ENCODE measurements at regions not wholly inside any gene's neighbourhood (a gene's known extent, or its start where the extent isn't known, plus 50 kb on each side); places are given as distances from the start of the nearest gene placed in this dataset.

DNA sequence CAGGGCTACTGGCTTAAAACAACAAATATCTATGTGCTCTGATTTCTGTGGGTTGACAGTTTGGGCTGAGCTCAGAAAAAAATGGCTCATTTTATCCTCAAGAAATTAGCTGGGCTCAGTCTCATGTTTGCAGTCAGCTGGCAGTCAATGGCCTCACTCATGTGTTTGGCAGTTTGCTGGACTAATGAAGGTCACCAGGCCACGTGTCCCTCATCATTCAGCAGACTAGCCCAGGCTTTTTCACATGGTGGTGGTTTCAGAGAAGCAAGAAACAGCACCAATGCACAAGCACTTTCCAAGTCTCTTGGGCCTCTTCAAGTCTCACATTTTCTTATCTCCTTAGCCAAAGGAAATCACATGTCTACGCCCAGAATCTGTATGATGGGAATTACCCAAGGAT is 478.3 kb upstream of the PPP2R3A start:
- TF ChIP-seq EP300 (IDR thresholded peaks at IDR 0.05) = no peak
- TF ChIP-seq, protein P1, sequence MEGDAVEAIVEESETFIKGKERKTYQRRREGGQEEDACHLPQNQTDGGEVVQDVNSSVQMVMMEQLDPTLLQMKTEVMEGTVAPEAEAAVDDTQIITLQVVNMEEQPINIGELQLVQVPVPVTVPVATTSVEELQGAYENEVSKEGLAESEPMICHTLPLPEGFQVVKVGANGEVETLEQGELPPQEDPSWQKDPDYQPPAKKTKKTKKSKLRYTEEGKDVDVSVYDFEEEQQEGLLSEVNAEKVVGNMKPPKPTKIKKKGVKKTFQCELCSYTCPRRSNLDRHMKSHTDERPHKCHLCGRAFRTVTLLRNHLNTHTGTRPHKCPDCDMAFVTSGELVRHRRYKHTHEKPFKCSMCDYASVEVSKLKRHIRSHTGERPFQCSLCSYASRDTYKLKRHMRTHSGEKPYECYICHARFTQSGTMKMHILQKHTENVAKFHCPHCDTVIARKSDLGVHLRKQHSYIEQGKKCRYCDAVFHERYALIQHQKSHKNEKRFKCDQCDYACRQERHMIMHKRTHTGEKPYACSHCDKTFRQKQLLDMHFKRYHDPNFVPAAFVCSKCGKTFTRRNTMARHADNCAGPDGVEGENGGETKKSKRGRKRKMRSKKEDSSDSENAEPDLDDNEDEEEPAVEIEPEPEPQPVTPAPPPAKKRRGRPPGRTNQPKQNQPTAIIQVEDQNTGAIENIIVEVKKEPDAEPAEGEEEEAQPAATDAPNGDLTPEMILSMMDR (IDR thresholded peaks at IDR 0.05) = no peak
- TF ChIP-seq POLR2AphosphoS5 (IDR thresholded peaks at IDR 0.05) = no peak
